GM06990 (cell line): ENCODE measurements at regions not wholly inside any gene's neighbourhood (a gene's known extent, or its start where the extent isn't known, plus 50 kb on each side); places are given as distances from the start of the nearest gene placed in this dataset.

Experiments used
- DNase-seq: peaks from one replicate; pipeline ENCODE4 v3.0.0-alpha.2; 2011; ENCODE audit not compliant: insufficient read length; ENCODE audit errors: extremely low read depth
- H3K27me3 ChIP-seq: replicated peaks from 2 replicates; pipeline ENCODE4 v1.6.0; 2011; ENCODE audit warnings: low read length; ENCODE audit not compliant: control insufficient read depth, insufficient read depth
- H3K36me3 ChIP-seq: 2 replicates; pipeline ENCODE4 v1.5.1; 2011; ENCODE audit warnings: low read length; ENCODE audit not compliant: control insufficient read depth, insufficient read depth
- H3K4me3 ChIP-seq: replicated peaks from 2 replicates; pipeline ENCODE4 v1.5.1; 2011; ENCODE audit warnings: low read depth, mild to moderate bottlenecking, control low read depth, low read length
- CTCF ChIP-seq: IDR thresholded peaks from 2 replicates; pipeline ENCODE4 v1.5.1; 2011; ENCODE audit warnings: low read length, control low read depth, mild to moderate bottlenecking, inconsistent platforms; ENCODE audit not compliant: insufficient read depth, poor library complexity, severe bottlenecking

- H3K4me3 ChIP-seq = no peak overlapping the region
- no peaks in the 10 kb centered on the region; the same call in 1 of the 2 replicates for H3K27me3 ChIP-seq
- no peaks in the 10 kb centered on the region for H3K36me3 ChIP-seq
- no peak for DNase-seq
- no peak for TF ChIP-seq CTCF
Measured at GRCh38 chr2:217705461-217705860, 297.3 kb downstream of the TNS1 start.

DNA sequence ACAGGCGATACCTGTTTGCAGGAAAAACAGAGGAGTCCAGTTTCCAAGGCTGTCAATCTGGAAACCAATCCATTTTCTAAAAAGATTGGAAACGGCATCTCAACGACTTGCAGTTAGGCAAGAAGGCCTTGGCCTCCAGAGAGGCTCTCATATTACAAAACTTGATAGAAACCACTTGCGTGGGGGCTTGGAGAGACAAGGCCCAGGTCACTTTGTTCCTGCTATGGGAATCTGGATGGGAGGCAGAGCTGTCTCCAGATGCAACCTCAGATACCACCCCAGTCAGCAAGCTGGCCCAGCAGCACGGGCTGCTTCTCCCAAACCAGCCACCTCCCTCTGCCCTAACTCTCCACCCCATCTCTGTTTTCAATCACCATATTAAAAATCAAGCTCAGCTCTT is 298.8 kb downstream of the TNS1 start:
- Histone ChIP-seq H3K36me3 (no peaks in the 10 kb centered on the region), H3K4me3 (no peak overlapping the region), H3K27me3 (no peaks in the 10 kb centered on the region; the same call in 1 of the 2 replicates)
- TF ChIP-seq CTCF = no peak
- DNase-seq = no peak

- TF ChIP-seq CTCF = no peak
- Histone ChIP-seq H3K27me3 (no peaks in the 10 kb centered on the region; the same call in 1 of the 2 replicates), H3K4me3 (no peak overlapping the region), H3K36me3 (no peaks in the 10 kb centered on the region)
- no peak for DNase-seq
Measured at GRCh38 chr2:217703102-217703501, 299.7 kb downstream of the TNS1 start.

DNA sequence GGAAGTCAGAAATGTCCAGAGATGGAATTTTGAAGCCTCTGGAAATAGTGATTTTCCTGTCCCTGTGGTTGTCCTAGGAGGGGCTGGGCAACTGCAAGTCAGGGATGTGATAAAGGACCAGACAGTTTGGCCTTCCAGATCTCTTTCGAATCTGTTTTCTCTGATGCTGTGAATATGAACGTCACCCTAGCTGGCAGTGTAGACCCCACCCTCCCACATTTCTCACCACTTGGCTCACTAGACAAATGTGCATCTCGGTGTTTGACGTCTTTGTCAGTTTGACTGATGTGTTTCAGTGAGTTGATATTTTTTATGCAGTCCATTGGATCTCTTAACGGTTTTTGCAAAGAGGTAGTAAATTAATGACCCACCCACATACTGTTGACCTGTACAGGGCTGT is 301.2 kb downstream of the TNS1 start:
- Histone ChIP-seq H3K4me3 (no peak overlapping the region), H3K27me3 (no peaks in the 10 kb centered on the region; the same call in 1 of the 2 replicates), H3K36me3 (no peaks in the 10 kb centered on the region)
- no peak for TF ChIP-seq CTCF
- no peak for DNase-seq

DNA sequence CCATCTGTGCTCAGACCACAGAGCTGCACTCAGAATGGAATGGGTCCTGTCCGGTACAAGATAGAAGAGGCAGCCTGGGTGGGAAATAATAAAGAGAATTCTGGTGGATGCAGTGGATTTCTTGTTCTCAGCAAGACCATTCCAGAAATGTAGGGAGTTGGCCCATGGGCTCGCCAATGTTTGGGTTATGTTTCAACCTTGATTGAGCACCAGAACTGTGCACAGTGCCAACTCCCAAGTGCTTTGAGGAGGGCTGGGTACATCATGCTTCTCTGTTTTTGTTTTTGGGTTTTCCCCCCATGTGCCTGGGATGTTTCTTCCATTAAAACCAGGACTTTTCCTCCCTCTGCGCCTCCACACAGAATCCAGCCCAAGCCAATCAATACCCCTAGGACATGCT is 304.1 kb downstream of the TNS1 start:
- DNase-seq = no peak
- no peak for TF ChIP-seq CTCF
- Histone ChIP-seq H3K4me3 (no peak overlapping the region), H3K36me3 (no peaks in the 10 kb centered on the region), H3K27me3 (no peaks in the 10 kb centered on the region)

DNA sequence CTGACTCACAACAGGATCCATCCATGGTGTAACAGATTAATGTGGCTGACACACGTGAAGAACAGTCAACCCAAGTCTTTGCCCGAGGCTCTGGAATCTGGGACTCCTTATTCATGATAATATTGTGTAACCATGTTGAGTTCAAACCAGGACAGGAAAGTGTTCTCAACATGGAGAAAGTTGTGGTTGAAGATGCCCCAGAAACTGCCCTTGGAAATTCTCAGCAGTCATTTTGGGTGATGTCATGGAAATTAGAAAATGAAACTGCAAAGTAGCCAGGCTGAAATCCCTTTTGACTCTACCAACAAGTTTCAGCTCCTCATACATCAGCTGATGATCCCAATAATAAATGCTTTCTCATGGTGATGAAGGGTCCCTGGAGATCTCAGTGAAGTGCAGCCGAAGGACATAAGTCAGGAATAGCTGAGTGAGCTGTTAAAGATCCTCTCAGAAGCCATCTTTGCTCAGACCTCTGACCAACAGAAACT is 307.7 kb downstream of the TNS1 start:
- Histone ChIP-seq H3K4me3 (no peak overlapping the region), H3K36me3 (no peaks in the 10 kb centered on the region), H3K27me3 (no peaks in the 10 kb centered on the region)
- DNase-seq = no peak
- no peak for TF ChIP-seq CTCF
